ENCODE measurements at regions not wholly inside any gene's neighbourhood (a gene's known extent, or its start where the extent isn't known, plus 50 kb on each side); places are given as distances from the start of the nearest gene placed in this dataset.

- H3F3A ChIP-seq (ENCODE audit: insufficient read depth, low read depth), result no peaks in the 10 kb centered on the region
- no peaks in the 10 kb centered on the region for H3K27me3 ChIP-seq (ENCODE audit: insufficient read depth, low read depth)
- H3K27ac ChIP-seq, result no peak overlapping the region
- no peak overlapping the region for H3K4me2 ChIP-seq
- ChIA-PET CTCF (no interaction called here), POLR2A (ENCODE audit: unreplicated experiment) (no interaction called here)
- H3K79me2 ChIP-seq (ENCODE audit: low read depth), result no peaks in the 10 kb centered on the region
- intact Hi-C loops (cut with micrococcal nuclease; ENCODE audit: unreplicated experiment), result no loop called here
- H3K36me3 ChIP-seq (ENCODE audit: low read depth), result no peaks in the 10 kb centered on the region
- TF ChIP-seq CTCF (conservative IDR thresholded peaks at IDR 0.05), result no peak
- no peak for TF ChIP-seq EZH2 (IDR thresholded peaks at IDR 0.05; ENCODE audit: low read depth)
- no peaks in the 10 kb centered on the region for H3K9me3 ChIP-seq (ENCODE audit: insufficient read depth, low read depth)
- no peaks in the 10 kb centered on the region for H4K20me1 ChIP-seq (ENCODE audit: insufficient read depth)
- no TSS peak for BruUV-seq (replicated peaks)
- H3K4me1 ChIP-seq (replicated peaks; ENCODE audit: insufficient read depth), result no peaks in the 10 kb centered on the region
- no peak overlapping the region for H2AFZ ChIP-seq
- H3K4me3 ChIP-seq, result no peak overlapping the region
- H3K9me2 ChIP-seq (ENCODE audit: insufficient read depth), result no peaks in the 10 kb centered on the region
- DNase-seq, result no peak
These were observed 909.3 kb upstream of the GHITM start for GRCh38 chr10:83229991-83230390.

GRCh38 chr10:83233691-83234090 lies 905.6 kb upstream of the GHITM start:
- H3K36me3 ChIP-seq (ENCODE audit: low read depth), result no peaks in the 10 kb centered on the region
- no peaks in the 10 kb centered on the region for H3K9me2 ChIP-seq (ENCODE audit: insufficient read depth)
- TF ChIP-seq EZH2 (IDR thresholded peaks at IDR 0.05; ENCODE audit: low read depth), result no peak
- TF ChIP-seq CTCF (conservative IDR thresholded peaks at IDR 0.05), result no peak
- no peak for DNase-seq
- H3K27ac ChIP-seq, result no peak overlapping the region
- H3K27me3 ChIP-seq (ENCODE audit: insufficient read depth, low read depth), result no peaks in the 10 kb centered on the region
- H4K20me1 ChIP-seq (ENCODE audit: insufficient read depth), result no peaks in the 10 kb centered on the region
- no peaks in the 10 kb centered on the region for H3K4me1 ChIP-seq (replicated peaks; ENCODE audit: insufficient read depth)
- no peaks in the 10 kb centered on the region for H3K79me2 ChIP-seq (ENCODE audit: low read depth)
- H3F3A ChIP-seq (ENCODE audit: insufficient read depth, low read depth), result no peaks in the 10 kb centered on the region
- no peak overlapping the region for H3K4me3 ChIP-seq
- H2AFZ ChIP-seq, result no peak overlapping the region
- CTCF ChIA-PET, result no interaction called here
- intact Hi-C loops (cut with micrococcal nuclease; ENCODE audit: unreplicated experiment), result no loop called here
- no TSS peak for BruUV-seq (replicated peaks)
- H3K9me3 ChIP-seq (ENCODE audit: insufficient read depth, low read depth), result no peaks in the 10 kb centered on the region
- POLR2A ChIA-PET (ENCODE audit: unreplicated experiment), result no interaction called here
- no peak overlapping the region for H3K4me2 ChIP-seq

- DNase-seq, result no peak
- Histone ChIP-seq H3K9me2 (ENCODE audit: insufficient read depth) (no peaks in the 10 kb centered on the region), H3K79me2 (ENCODE audit: low read depth) (no peaks in the 10 kb centered on the region), H4K20me1 (ENCODE audit: insufficient read depth) (no peaks in the 10 kb centered on the region), H3K36me3 (ENCODE audit: low read depth) (no peaks in the 10 kb centered on the region), H3K9me3 (ENCODE audit: insufficient read depth, low read depth) (no peaks in the 10 kb centered on the region), H3F3A (ENCODE audit: insufficient read depth, low read depth) (no peaks in the 10 kb centered on the region), H3K27me3 (ENCODE audit: insufficient read depth, low read depth) (no peaks in the 10 kb centered on the region), H3K4me3 (no peak overlapping the region), H3K4me1 (replicated peaks; ENCODE audit: insufficient read depth) (no peaks in the 10 kb centered on the region), H3K4me2 (no peak overlapping the region), H2AFZ (no peak overlapping the region), H3K27ac (no peak overlapping the region)
- ChIA-PET POLR2A (ENCODE audit: unreplicated experiment) (no interaction called here), CTCF (no interaction called here)
- intact Hi-C loops (cut with micrococcal nuclease; ENCODE audit: unreplicated experiment), result no loop called here
- BruUV-seq (replicated peaks), result no TSS peak
- TF ChIP-seq CTCF (conservative IDR thresholded peaks at IDR 0.05) (no peak), EZH2 (IDR thresholded peaks at IDR 0.05; ENCODE audit: low read depth) (no peak)
These were observed 891.1 kb upstream of the GHITM start for GRCh38 chr10:83248106-83248631.
